ENCODE measurements at regions not wholly inside any gene's neighbourhood (a gene's known extent, or its start where the extent isn't known, plus 50 kb on each side); places are given as distances from the start of the nearest gene placed in this dataset.
A peak's percentile ranks its signal among the peaks of the same experiment; 100 is the strongest.
"Not testable (repeated sequence)": the region's sequence is repeated elsewhere in the genome, so short reads cannot be mapped to it uniquely, and the experiment has no call there.

GRCh38 chr16:29314292-29314934 lies 92.1 kb downstream of the NPIPB11 start:
- no peak for DNase-seq (ENCODE audit: low read depth)
- in situ Hi-C loops (cut with HindIII; ENCODE audit: low pct_unique_long_range_greater_than_20kb, low sequenced_read_pairs) = no loop called here

- DNase-seq (ENCODE audit: low read depth) = no peak
- in situ Hi-C loops (cut with HindIII; ENCODE audit: low pct_unique_long_range_greater_than_20kb, low sequenced_read_pairs) = no loop called here
These were observed 92.9 kb downstream of the NPIPB11 start for GRCh38 chr16:29313559-29314048.

GRCh38 chr16:29312835-29313558 lies 93.5 kb downstream of the NPIPB11 start:
- DNase-seq (ENCODE audit: low read depth) = no peak
- in situ Hi-C loops (cut with HindIII; ENCODE audit: low pct_unique_long_range_greater_than_20kb, low sequenced_read_pairs) = no loop called here

DNA sequence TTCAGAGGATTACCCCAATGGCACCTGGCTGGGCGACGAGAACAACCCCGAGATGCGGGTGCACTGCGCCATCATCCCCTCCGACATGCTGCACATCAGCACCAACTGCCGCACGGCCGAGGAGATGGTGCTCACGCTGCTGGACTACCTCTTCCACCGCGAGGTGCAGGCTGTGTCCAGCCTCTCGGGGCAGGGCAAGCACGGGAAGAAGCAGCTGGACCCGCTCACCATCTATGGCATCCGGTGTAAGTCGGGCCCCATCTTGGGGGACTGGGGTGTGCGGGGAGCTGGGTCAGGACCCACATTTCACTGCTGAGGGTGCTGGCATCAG lies 94.2 kb downstream of the NPIPB11 start:
- in situ Hi-C loops (cut with HindIII; ENCODE audit: low pct_unique_long_range_greater_than_20kb, low sequenced_read_pairs); DNase-seq (ENCODE audit: low read depth): not testable (repeated sequence)

DNA sequence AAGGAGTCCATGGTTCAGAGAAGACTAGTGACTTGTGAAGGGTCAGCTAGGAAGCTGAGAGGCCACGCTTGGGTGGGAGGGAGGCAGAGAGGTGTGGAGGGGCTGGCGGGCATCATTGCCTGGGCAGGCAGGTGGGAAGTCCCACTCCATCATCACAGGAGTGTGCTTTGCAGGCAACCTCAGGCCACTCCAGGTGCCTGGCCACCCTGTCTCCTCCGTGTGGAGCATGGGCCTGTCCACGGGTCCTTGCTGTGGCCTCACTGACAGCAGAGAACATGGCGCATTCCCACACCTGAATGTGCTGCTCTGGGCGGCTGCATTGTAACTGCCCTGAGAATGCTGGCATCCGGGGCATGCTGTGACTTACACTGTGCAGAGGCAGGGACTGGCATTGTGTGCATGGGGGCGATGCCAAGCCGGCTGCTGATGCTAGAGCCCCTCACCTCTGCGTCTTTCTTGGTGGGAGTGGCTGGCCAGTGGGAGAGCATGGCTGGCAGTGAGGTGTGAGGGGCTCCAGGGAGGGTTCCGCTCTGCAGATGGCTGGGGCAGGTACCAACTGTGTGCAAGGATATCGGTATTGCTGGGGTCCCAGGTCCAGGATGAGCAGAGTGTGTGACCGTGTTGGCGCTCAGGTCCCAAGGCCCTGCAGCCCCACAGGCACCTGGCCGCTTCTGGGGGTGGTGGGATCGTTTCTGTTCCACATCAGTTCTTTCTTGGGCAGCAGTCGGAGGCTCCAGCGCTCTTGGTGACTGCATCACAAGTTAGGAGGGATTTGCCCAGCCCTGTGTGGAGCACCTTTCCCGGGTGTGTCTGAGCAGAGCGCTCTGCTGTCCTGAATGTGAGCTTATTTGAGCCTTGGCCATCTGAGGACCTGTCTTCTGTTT lies 94.8 kb downstream of the NPIPB11 start:
- DNase-seq (ENCODE audit: low read depth) = no peak
- in situ Hi-C loops (cut with HindIII; ENCODE audit: low pct_unique_long_range_greater_than_20kb, low sequenced_read_pairs) = no loop called here

- in situ Hi-C loops (cut with HindIII; ENCODE audit: low pct_unique_long_range_greater_than_20kb, low sequenced_read_pairs) = no loop called here
- DNase-seq (ENCODE audit: low read depth) = no peak
These were observed 95.6 kb downstream of the NPIPB11 start for GRCh38 chr16:29310852-29311314.

- in situ Hi-C loops (cut with HindIII; ENCODE audit: low pct_unique_long_range_greater_than_20kb, low sequenced_read_pairs); DNase-seq (ENCODE audit: low read depth): not testable (repeated sequence)
These were observed 96.3 kb downstream of the NPIPB11 start for GRCh38 chr16:29310243-29310642.

GRCh38 chr16:29309601-29310000 lies 96.9 kb downstream of the NPIPB11 start:
- DNase-seq (ENCODE audit: low read depth); in situ Hi-C loops (cut with HindIII; ENCODE audit: low pct_unique_long_range_greater_than_20kb, low sequenced_read_pairs): not testable (repeated sequence)

DNA sequence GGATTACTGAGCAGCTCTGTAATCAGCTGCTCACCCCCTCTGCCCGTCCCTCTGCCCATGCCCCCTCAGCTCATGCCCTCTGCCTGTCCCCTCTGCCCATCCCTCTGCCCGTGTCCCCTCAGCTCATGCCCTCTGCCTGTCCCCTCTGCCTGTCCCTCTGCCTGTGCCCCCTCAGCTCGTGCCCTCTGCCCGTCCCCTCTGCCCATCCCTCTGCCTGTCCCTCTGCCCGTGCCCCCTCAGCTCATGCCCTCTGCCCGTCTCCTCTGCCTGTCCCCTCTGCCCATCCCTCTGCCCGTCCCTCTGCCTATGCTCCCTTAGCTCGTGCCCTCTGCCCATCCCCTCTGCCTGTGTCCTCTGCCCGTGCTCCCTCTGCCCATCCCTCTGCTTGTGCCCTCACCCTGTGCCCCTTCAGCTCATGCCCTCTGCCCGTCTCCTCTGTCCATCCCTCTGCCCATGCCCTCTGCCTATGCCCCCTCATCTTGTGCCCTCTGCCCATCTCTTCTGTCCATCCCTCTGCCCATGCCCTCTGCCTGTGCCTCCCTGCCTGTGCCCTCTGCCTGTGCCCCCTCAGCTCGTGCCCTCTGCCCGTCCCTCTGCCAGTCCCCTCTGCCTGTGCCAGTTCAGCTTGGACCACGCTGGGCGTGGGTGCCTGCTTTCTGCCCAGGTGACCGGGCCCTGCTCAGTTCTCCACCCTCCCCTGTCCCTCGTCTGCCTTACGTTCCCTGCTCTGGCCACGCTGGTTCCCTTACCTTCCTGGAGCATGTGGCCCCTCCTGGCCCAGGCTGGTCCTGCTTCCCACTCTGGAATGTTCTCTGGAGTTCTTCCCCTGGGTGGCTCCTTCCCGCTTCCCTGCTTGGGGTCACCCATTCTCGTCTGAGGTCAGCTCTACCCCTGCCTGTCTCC lies 97.6 kb downstream of the NPIPB11 start:
- in situ Hi-C loops (cut with HindIII; ENCODE audit: low pct_unique_long_range_greater_than_20kb, low sequenced_read_pairs) = no loop called here
- no peak for DNase-seq (ENCODE audit: low read depth)

GRCh38 chr16:29307598-29308507 lies 98.7 kb downstream of the NPIPB11 start:
- in situ Hi-C loops (cut with HindIII; ENCODE audit: low pct_unique_long_range_greater_than_20kb, low sequenced_read_pairs) = no loop called here
- peak; percentile 51 for DNase-seq (ENCODE audit: low read depth)

GRCh38 chr16:29306943-29307597 lies 99.4 kb downstream of the NPIPB11 start:
- in situ Hi-C loops (cut with HindIII; ENCODE audit: low pct_unique_long_range_greater_than_20kb, low sequenced_read_pairs) = no loop called here
- DNase-seq (ENCODE audit: low read depth) = no peak

DNA sequence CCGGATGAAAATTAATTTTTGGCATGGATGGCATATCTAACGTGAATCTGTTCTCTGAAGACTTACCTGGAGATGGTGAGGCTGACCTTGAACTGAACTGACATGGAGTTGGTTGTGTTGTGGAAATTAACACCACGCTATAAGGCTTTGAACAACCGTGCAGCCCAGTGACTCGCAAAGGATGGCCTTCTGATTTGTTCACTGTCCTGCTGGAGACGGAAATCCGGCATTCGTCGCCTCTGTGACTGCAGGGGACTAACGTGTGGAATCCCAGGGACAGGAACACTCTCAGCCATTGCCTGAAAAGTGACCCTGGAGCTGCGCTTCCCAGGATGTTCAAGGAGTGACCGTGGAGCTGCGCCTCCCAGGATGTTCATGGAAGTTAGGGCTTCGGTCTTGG lies 100.3 kb downstream of the NPIPB11 start:
- DNase-seq (ENCODE audit: low read depth) = no peak
- in situ Hi-C loops (cut with HindIII; ENCODE audit: low pct_unique_long_range_greater_than_20kb, low sequenced_read_pairs) = no loop called here

DNA sequence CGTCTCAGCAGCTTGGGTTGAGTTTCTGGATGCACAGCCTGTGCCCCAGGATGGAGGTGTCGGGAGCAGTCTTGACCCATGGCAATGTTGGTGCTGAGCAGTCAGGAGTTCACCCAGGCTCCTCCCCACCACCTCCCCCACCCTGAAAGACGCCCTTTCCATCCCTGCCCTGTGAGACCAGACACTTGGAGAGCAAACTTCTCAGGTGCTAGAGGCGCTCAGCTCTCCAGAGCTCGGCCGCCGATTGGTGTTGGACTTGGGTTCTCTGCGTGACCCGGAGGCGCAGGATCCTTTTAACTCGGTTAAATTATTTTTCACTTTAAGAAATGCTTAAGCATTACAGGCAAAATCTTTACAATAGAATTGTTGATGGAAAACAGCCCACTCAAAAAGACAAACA lies 101.5 kb downstream of the NPIPB11 start:
- in situ Hi-C loops (cut with HindIII; ENCODE audit: low pct_unique_long_range_greater_than_20kb, low sequenced_read_pairs); DNase-seq (ENCODE audit: low read depth): not testable (repeated sequence)

DNA sequence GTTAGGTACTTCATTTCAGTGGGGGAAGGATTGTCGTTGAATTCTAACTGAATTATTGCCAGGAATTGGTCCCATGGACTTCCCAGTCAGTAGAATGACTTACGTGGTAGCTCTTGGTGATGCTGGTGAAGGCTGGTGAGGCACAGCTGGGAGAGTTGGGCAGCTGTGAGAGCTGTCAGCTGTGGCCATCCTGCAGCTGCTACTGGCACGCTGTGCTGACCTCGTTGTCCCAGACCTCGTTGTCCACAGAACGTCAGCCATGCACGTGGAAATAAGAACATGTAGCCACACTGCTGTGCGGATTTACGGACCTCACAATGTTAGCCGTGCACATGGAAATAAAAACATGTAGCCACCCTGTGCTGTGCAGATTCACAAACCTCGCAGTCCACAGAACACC lies 102.3 kb downstream of the NPIPB11 start:
- no peak for DNase-seq (ENCODE audit: low read depth)
- in situ Hi-C loops (cut with HindIII; ENCODE audit: low pct_unique_long_range_greater_than_20kb, low sequenced_read_pairs) = no loop called here

- DNase-seq (ENCODE audit: low read depth) = no peak
- in situ Hi-C loops (cut with HindIII; ENCODE audit: low pct_unique_long_range_greater_than_20kb, low sequenced_read_pairs) = no loop called here
These were observed 103.0 kb downstream of the NPIPB11 start for GRCh38 chr16:29303520-29303919.

DNA sequence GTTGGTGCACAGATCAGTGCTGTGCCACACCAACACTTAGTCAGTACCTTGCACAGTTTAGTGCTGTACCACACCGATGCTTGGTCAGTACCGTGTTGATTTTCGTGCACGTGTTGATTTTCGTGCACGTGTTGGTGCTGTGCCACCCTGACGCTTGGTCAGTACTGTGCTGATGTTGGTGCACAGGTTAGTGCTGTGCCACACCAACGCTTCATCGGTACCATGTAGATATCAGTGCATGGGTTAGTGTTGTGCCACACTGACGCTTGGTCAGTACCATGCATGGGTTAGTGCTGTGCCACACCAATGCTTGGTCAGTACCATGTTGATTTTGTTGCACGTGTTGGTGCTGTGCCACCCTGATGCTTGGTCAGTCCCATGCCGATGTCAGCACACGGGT lies 103.5 kb downstream of the NPIPB11 start:
- DNase-seq (ENCODE audit: low read depth) = no peak
- in situ Hi-C loops (cut with HindIII; ENCODE audit: low pct_unique_long_range_greater_than_20kb, low sequenced_read_pairs) = no loop called here

DNA sequence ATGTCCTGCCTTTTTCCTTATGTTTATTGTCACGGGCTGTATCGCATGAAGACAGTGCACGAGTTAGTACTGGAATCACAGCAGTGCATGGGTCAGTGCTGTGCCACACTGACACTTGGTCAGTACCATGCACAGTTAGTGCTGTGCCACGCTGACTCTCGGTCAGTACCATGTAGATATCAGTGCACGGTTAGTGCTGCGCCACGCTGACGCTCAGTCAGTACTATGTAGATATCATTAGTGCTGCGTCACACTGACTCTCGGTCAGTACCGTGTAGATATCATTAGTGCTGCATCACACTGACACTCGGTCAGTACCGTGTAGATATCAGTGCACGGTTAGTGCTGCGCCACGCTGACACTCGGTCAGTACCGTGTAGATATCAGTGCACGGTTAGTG lies 104.1 kb downstream of the NPIPB11 start:
- DNase-seq (ENCODE audit: low read depth); in situ Hi-C loops (cut with HindIII; ENCODE audit: low pct_unique_long_range_greater_than_20kb, low sequenced_read_pairs): not testable (repeated sequence)

All from Caki2 (cell line).